ENCODE measurements at regions not wholly inside any gene's neighbourhood (a gene's known extent, or its start where the extent isn't known, plus 50 kb on each side); places are given as distances from the start of the nearest gene placed in this dataset.

- no peak for TF ChIP-seq EZH2 (IDR thresholded peaks at IDR 0.05; ENCODE audit: low read length)
- TF ChIP-seq, protein P1, sequence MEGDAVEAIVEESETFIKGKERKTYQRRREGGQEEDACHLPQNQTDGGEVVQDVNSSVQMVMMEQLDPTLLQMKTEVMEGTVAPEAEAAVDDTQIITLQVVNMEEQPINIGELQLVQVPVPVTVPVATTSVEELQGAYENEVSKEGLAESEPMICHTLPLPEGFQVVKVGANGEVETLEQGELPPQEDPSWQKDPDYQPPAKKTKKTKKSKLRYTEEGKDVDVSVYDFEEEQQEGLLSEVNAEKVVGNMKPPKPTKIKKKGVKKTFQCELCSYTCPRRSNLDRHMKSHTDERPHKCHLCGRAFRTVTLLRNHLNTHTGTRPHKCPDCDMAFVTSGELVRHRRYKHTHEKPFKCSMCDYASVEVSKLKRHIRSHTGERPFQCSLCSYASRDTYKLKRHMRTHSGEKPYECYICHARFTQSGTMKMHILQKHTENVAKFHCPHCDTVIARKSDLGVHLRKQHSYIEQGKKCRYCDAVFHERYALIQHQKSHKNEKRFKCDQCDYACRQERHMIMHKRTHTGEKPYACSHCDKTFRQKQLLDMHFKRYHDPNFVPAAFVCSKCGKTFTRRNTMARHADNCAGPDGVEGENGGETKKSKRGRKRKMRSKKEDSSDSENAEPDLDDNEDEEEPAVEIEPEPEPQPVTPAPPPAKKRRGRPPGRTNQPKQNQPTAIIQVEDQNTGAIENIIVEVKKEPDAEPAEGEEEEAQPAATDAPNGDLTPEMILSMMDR (optimal IDR thresholded peaks at IDR 0.05 in 1 of 3, IDR thresholded peaks at IDR 0.05 in 1 of 3, conservative IDR thresholded peaks at IDR 0.05 in 1 of 3; ENCODE audit: extremely low read depth in 1 of 3, insufficient read depth in 2 of 3, low read length in 3 of 3) = no peak
Observed at GRCh38 chr2:116223912-116224311, 1590.6 kb upstream of the DDX18 start.
